Esophagus muscularis mucosa (tissue), 3 donors: ENCODE measurements at regions not wholly inside any gene's neighbourhood (a gene's known extent, or its start where the extent isn't known, plus 50 kb on each side); places are given as distances from the start of the nearest gene placed in this dataset.

Experiments
- POLR2AphosphoS5 ChIP-seq, 2 donors: sonication (generic); formaldehyde crosslinking; IDR thresholded peaks; one replicate each; pipeline ENCODE4 v1.6.1; 2017; ENCODE audit warnings: antibody characterized with exemption in 2 of 2
- TF ChIP-seq, protein P1 (sequence below), 3 experiments: fragments of 200-600 bp in 2 of 3; fragments of 450-650 bp in 1 of 3; sonication (generic) in 2 of 3; IDR thresholded peaks; one replicate each; pipeline ENCODE4 v1.5.1; 2017 to 2019; ENCODE audit warnings: antibody characterized with exemption in 3 of 3, mild to moderate bottlenecking in 2 of 3, moderate library complexity in 1 of 3

DNA sequence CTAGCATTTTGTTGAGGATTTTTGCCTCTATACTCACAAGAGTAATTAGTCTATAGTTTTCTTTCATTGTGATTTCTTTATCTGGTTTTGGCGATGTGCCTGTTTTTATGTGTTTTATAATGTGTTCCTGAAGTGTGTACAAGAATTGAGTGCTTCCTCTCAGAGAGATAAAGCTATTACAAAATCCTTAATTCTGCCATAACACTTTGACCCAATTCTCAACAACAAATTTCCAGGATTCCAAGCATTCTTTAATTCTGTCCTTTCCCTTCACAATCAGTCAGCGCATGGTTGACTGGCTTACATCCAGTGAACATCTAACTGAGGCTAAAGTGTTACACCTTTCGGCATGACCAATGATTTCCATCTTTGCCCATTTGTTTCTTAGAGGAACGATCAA lies 282.9 kb upstream of the MVB12B start:
- TF ChIP-seq, protein P1, sequence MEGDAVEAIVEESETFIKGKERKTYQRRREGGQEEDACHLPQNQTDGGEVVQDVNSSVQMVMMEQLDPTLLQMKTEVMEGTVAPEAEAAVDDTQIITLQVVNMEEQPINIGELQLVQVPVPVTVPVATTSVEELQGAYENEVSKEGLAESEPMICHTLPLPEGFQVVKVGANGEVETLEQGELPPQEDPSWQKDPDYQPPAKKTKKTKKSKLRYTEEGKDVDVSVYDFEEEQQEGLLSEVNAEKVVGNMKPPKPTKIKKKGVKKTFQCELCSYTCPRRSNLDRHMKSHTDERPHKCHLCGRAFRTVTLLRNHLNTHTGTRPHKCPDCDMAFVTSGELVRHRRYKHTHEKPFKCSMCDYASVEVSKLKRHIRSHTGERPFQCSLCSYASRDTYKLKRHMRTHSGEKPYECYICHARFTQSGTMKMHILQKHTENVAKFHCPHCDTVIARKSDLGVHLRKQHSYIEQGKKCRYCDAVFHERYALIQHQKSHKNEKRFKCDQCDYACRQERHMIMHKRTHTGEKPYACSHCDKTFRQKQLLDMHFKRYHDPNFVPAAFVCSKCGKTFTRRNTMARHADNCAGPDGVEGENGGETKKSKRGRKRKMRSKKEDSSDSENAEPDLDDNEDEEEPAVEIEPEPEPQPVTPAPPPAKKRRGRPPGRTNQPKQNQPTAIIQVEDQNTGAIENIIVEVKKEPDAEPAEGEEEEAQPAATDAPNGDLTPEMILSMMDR (IDR thresholded peaks at IDR 0.05): no peak
- no peak for TF ChIP-seq POLR2AphosphoS5 (IDR thresholded peaks at IDR 0.05)
